Left ventricle myocardium inferior (tissue), 1 donor: ENCODE measurements at regions not wholly inside any gene's neighbourhood (a gene's known extent, or its start where the extent isn't known, plus 50 kb on each side); places are given as distances from the start of the nearest gene placed in this dataset. TPM values are rescaled to one million over a fixed set of nuclear protein-coding genes. Genes with fewer than 3 reads are reported as not detected.

Experiments
- DNase-seq: peaks from one replicate; pipeline ENCODE4 v3.0.0-alpha.2; 2020
- H3K27ac ChIP-seq: fragments of 200-600 bp; replicated peaks from 2 replicates; pipeline ENCODE4 v1.8.0; 2021
- H3K27me3 ChIP-seq: fragments of 200-600 bp; 2 replicates; pipeline ENCODE4 v1.8.0; 2021; ENCODE audit warnings: low read depth
- H3K36me3 ChIP-seq: fragments of 200-600 bp; 2 replicates; pipeline ENCODE4 v1.8.0; 2021
- H3K4me1 ChIP-seq: fragments of 200-600 bp; 2 replicates; pipeline ENCODE4 v1.8.0; 2021
- H3K4me3 ChIP-seq: fragments of 200-600 bp; 2 replicates; pipeline ENCODE4 v1.8.0; 2021; ENCODE audit warnings: mild to moderate bottlenecking, moderate library complexity
- H3K9me3 ChIP-seq: fragments of 200-600 bp; replicated peaks from 2 replicates; pipeline ENCODE4 v1.8.0; 2021
- CTCF ChIP-seq: fragments of 200-600 bp; IDR thresholded peaks from 2 replicates; pipeline ENCODE4 v1.8.0; 2021; ENCODE audit warnings: antibody characterized with exemption, mild to moderate bottlenecking, borderline replicate concordance
- intact Hi-C: fragments of 100-400 bp; cut with micrococcal nuclease; formaldehyde crosslinking; loops from one replicate; pipeline ENCODE4 v1.11.0; 2022
- microRNA-seq: library from miRNA; unstranded; fragments of <30 nt; microRNA quantifications from one replicate; pipeline ENCODE4 v1.2.0, GENCODE V29; 2020
- donor health status: DM: no; HTN: yes; CAD: no; lungs with severe emphysema.

GRCh38 chr4:127580300-127580699 is 52.5 kb upstream of the INTU start:
- H3K27ac ChIP-seq: no peak overlapping the region
- no peaks in the 10 kb centered on the region for H3K27me3 ChIP-seq
- H3K36me3 ChIP-seq: no peaks in the 10 kb centered on the region
- H3K4me1 ChIP-seq: no peaks in the 10 kb centered on the region
- no peak for DNase-seq
- H3K4me3 ChIP-seq: no peak overlapping the region
- intact Hi-C loops: no loop called here
- no peak for TF ChIP-seq CTCF
- H3K9me3 ChIP-seq: no peaks in the 10 kb centered on the region

GRCh38 chr4:127580891-127581290 is 51.9 kb upstream of the INTU start:
- Histone ChIP-seq H3K27ac (no peak overlapping the region), H3K27me3 (peaks cover 3% of the 10 kb centered on the region), H3K9me3 (no peaks in the 10 kb centered on the region), H3K36me3 (no peaks in the 10 kb centered on the region), H3K4me3 (no peak overlapping the region), H3K4me1 (no peaks in the 10 kb centered on the region)
- TF ChIP-seq CTCF: no peak
- no peak for DNase-seq
- intact Hi-C loops: no loop called here

Small RNA genes lying in the stretch of these regions (microRNA-seq; reads per million reads assigned to microRNA genes)
- not detected for gene MIR2054
